Parathyroid adenoma (tissue), 2 donors: ENCODE measurements at regions not wholly inside any gene's neighbourhood (a gene's known extent, or its start where the extent isn't known, plus 50 kb on each side); places are given as distances from the start of the nearest gene placed in this dataset.

Experiments
- H2AFZ ChIP-seq: fragments of 300-600 bp; sonication (generic); one replicate; pipeline ENCODE4 v1.7.0; 2017; ENCODE audit warnings: antibody characterized with exemption, mild to moderate bottlenecking
- H3K27ac ChIP-seq: fragments of 300-600 bp; sonication (generic); one replicate; pipeline ENCODE4 v1.7.0; 2017
- H3K27me3 ChIP-seq: fragments of 300-600 bp; sonication (generic); one replicate; pipeline ENCODE4 v1.7.0; 2017; ENCODE audit warnings: low read length; ENCODE audit not compliant: control insufficient read depth, insufficient read depth
- H3K36me3 ChIP-seq: fragments of 300-600 bp; sonication (generic); one replicate; pipeline ENCODE4 v1.7.0; 2017; ENCODE audit warnings: low read length; ENCODE audit not compliant: control insufficient read depth, insufficient read depth
- H3K4me1 ChIP-seq: fragments of 300-600 bp; sonication (generic); one replicate; pipeline ENCODE4 v1.7.0; 2017; ENCODE audit warnings: control low read depth
- H3K4me2 ChIP-seq: fragments of 300-600 bp; sonication (generic); one replicate; pipeline ENCODE4 v1.7.0; 2017; ENCODE audit warnings: low read length
- H3K4me3 ChIP-seq: fragments of 300-600 bp; sonication (generic); one replicate; pipeline ENCODE4 v1.7.0; 2017; ENCODE audit warnings: low read depth, low read length
- H3K79me2 ChIP-seq: fragments of 300-600 bp; sonication (generic); one replicate; pipeline ENCODE4 v1.7.0; 2017; ENCODE audit warnings: control low read depth
- H3K9ac ChIP-seq: fragments of 300-600 bp; sonication (generic); one replicate; pipeline ENCODE4 v1.7.0; 2017; ENCODE audit warnings: mild to moderate bottlenecking
- H3K9me3 ChIP-seq: fragments of 300-600 bp; sonication (generic); one replicate; pipeline ENCODE4 v1.7.0; 2017; ENCODE audit warnings: low read length; ENCODE audit not compliant: control insufficient read depth
- TF ChIP-seq, protein P1 (sequence below): fragments of 300-600 bp; sonication (generic); IDR thresholded peaks from one replicate; pipeline ENCODE4 v1.7.0; 2017; ENCODE audit warnings: antibody characterized with exemption, mild to moderate bottlenecking
- donor health status: primary hyperparathyroidism.

DNA sequence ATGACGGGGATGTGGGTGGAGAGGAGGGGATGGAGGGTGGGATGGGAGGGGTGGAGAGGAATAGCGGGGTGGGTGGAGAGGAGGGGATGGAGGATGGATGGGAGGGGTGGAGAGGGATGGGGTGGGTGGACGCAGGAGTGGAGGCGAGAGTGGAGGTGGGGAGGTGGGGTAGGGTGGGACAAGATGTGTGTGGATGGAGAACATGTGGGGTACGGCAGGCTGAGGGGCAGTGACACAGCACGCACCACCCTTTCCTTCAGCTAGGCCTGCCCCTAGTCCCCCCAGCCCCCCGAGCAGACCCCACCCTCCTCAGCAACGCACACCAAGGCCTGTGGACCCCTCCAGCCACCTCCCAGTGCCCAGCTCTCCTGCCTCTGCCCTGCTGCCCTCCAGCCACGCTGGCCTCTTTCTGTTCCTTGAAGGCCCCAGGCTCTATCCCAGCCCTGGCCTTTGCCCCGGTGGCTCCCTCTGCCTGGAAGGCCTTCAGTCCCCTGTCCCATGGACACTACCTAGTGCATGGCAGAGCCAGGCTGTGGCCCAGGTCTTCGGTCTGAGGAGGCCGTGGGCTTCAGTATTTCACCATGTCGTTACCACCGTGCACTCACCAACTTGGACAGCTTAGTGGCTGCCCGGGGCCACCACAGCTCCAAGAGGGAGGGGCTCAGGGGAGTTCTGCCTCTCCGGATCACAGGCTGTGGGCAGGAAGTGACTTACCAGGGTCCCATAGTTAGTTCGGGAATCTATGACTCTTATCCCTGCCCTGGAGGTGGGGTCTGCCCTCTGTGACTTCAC, 78.4 kb upstream of the PMEPA1 start:
- no peak overlapping the region for H3K9ac ChIP-seq
- TF ChIP-seq, protein P1, sequence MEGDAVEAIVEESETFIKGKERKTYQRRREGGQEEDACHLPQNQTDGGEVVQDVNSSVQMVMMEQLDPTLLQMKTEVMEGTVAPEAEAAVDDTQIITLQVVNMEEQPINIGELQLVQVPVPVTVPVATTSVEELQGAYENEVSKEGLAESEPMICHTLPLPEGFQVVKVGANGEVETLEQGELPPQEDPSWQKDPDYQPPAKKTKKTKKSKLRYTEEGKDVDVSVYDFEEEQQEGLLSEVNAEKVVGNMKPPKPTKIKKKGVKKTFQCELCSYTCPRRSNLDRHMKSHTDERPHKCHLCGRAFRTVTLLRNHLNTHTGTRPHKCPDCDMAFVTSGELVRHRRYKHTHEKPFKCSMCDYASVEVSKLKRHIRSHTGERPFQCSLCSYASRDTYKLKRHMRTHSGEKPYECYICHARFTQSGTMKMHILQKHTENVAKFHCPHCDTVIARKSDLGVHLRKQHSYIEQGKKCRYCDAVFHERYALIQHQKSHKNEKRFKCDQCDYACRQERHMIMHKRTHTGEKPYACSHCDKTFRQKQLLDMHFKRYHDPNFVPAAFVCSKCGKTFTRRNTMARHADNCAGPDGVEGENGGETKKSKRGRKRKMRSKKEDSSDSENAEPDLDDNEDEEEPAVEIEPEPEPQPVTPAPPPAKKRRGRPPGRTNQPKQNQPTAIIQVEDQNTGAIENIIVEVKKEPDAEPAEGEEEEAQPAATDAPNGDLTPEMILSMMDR = no peak
- no peak overlapping the region for H3K4me2 ChIP-seq
- no peaks in the 10 kb centered on the region for H3K36me3 ChIP-seq
- H3K27me3 ChIP-seq = no peaks in the 10 kb centered on the region
- H2AFZ ChIP-seq = no peak overlapping the region
- H3K79me2 ChIP-seq = no peaks in the 10 kb centered on the region
- no peaks in the 10 kb centered on the region for H3K9me3 ChIP-seq
- no peak overlapping the region for H3K27ac ChIP-seq
- H3K4me1 ChIP-seq = no peaks in the 10 kb centered on the region
- no peak overlapping the region for H3K4me3 ChIP-seq

DNA sequence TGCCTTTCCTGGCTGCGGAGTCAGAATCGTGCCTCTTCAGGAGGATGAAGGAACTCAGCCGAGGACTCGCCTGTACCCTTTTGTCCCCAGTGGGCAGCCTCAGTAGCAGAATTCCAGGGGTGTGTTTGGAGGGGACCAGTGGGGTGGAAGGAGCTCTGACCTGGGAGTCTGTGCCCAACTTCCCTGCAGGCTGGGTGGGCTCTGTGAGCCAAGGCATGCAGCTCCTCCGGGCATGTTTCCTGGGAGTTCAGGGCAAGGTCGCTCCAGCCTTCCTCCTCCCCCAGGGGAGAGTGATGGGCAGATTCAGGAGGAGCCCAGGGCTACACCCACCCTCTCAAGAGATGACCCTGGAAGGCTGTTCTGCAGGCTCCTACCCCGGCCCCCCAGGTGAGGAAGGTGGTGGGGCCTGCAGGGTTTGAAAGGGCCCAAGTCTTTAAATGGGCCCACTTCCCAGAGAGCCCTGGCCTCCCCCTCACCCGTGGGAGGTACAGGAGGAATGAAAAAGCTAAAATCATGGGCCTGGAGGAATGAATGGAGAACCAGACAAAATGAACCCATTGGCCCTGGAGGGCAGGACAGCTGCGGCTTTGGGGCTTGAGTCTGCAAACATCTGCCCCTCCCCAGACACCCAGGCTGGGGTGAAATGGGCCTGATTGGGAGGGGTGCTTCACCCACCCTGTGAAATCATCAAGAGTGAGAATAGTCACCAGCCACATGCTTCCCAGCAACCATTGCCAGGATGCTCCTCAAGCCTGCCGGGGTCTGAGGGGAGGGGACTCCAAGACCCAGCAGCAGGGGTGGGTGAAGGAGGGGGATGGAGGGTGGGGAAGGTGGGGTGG, 77.6 kb upstream of the PMEPA1 start:
- Histone ChIP-seq H3K36me3 (no peaks in the 10 kb centered on the region), H2AFZ (no peak overlapping the region), H3K4me1 (no peaks in the 10 kb centered on the region), H3K4me2 (no peak overlapping the region), H3K9ac (no peak overlapping the region), H3K9me3 (no peaks in the 10 kb centered on the region), H3K79me2 (no peaks in the 10 kb centered on the region), H3K4me3 (no peak overlapping the region), H3K27ac (no peak overlapping the region), H3K27me3 (no peaks in the 10 kb centered on the region)
- TF ChIP-seq, protein P1 = no peak

DNA sequence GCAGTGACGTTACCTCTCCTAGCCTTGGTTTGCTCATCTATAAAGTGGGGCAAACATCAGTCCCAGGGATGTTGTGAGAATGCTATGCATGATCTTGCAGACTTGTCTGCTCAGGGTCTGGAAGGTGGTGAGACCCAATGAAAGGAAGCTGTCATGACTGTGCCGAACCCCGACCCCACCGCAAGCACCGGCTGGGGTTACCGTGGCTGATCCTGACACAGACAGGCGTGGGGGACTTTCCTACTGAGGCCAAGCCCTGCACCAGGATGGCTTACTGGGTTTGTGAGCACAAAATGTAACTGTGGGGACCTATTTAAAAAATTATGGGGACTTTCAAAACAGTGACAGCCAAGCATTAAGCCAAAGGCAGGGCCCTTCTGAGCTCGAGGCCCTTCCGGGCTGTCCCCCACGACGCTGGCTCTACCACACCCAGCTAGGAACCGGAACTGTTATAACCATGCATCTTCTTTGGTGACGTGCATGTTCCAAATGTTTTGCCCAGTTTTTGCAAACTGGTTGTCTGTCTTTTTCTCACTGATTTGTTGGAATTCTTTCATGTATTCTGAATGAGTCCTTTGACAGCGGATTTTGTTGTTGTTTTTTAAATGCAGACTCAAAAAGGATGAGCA, 76.6 kb upstream of the PMEPA1 start:
- no peak overlapping the region for H3K9ac ChIP-seq
- TF ChIP-seq, protein P1 = no peak
- H2AFZ ChIP-seq = no peak overlapping the region
- H3K4me2 ChIP-seq = no peak overlapping the region
- H3K27me3 ChIP-seq = no peaks in the 10 kb centered on the region
- no peaks in the 10 kb centered on the region for H3K4me1 ChIP-seq
- H3K79me2 ChIP-seq = no peaks in the 10 kb centered on the region
- no peaks in the 10 kb centered on the region for H3K36me3 ChIP-seq
- H3K27ac ChIP-seq = no peak overlapping the region
- H3K4me3 ChIP-seq = no peak overlapping the region
- no peaks in the 10 kb centered on the region for H3K9me3 ChIP-seq

DNA sequence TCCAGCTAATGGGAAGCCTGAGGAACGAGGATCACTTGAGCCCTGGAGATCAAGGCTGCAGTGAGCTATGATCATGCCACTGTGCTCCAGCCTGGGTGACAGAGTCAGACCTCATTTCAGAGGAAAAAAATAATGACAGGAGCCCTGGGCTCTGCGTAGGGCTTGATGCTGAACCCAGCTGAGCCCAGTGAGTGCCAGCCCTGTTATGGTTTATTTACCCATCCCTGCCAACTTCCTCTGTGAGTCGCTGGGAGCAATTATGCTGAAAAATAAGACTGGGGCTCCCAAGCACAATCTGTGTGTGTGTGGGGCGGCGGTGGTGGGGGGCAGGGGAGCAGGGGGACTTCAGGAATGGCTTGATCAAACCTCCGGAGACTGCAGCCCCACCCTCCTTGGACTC, 75.9 kb upstream of the PMEPA1 start:
- H3K27me3 ChIP-seq = no peaks in the 10 kb centered on the region
- H3K36me3 ChIP-seq = no peaks in the 10 kb centered on the region
- H3K9ac ChIP-seq = no peak overlapping the region
- no peak overlapping the region for H2AFZ ChIP-seq
- TF ChIP-seq, protein P1 = no peak
- no peaks in the 10 kb centered on the region for H3K4me1 ChIP-seq
- no peak overlapping the region for H3K4me2 ChIP-seq
- no peaks in the 10 kb centered on the region for H3K9me3 ChIP-seq
- H3K4me3 ChIP-seq = no peak overlapping the region
- H3K79me2 ChIP-seq = no peaks in the 10 kb centered on the region
- no peak overlapping the region for H3K27ac ChIP-seq
